Sigmoid colon (tissue), 4 donors: ENCODE measurements at regions not wholly inside any gene's neighbourhood (a gene's known extent, or its start where the extent isn't known, plus 50 kb on each side); places are given as distances from the start of the nearest gene placed in this dataset.

ENCODE experiments used
- EP300 ChIP-seq, 4 donors: sonication (generic); formaldehyde crosslinking; IDR thresholded peaks; one replicate each; pipeline ENCODE4 v1.6.1; 2017; ENCODE audit warnings: antibody characterized with exemption in 4 of 4
- POLR2A ChIP-seq, 2 donors: fragments of 450-650 bp; IDR thresholded peaks; one replicate each; pipeline ENCODE4 v1.6.1; 2016; ENCODE audit warnings: antibody characterized with exemption in 2 of 2, mild to moderate bottlenecking in 2 of 2, moderate library complexity in 2 of 2
- TF ChIP-seq, protein P1 (sequence below), 4 experiments: fragments of 450-650 bp in 3 of 4; fragments of 200-600 bp in 1 of 4; IDR thresholded peaks; one replicate each; pipeline ENCODE4 v1.5.1; 2016 to 2019; ENCODE audit warnings: antibody characterized with exemption in 4 of 4, mild to moderate bottlenecking in 3 of 4, moderate library complexity in 2 of 4

DNA sequence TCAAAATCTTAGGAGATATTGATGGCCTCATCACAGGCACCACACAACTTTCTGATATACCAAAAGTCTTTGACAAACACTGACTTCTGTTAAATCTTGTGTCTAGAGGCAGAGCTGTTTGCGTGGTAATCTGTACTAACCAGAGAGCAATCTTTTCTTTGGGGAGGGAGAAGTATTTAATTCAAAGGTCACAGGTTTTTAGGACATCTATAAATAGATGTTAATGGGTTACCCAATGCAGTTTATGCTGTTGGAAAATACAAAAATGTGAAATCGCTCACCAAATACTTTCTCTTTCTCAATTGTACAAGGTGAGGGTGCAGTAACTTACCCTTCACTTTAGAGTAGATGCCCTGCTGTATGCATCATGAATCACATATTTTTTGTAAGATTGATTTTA lies 510.5 kb downstream of the NSUN3 start:
- TF ChIP-seq, protein P1, sequence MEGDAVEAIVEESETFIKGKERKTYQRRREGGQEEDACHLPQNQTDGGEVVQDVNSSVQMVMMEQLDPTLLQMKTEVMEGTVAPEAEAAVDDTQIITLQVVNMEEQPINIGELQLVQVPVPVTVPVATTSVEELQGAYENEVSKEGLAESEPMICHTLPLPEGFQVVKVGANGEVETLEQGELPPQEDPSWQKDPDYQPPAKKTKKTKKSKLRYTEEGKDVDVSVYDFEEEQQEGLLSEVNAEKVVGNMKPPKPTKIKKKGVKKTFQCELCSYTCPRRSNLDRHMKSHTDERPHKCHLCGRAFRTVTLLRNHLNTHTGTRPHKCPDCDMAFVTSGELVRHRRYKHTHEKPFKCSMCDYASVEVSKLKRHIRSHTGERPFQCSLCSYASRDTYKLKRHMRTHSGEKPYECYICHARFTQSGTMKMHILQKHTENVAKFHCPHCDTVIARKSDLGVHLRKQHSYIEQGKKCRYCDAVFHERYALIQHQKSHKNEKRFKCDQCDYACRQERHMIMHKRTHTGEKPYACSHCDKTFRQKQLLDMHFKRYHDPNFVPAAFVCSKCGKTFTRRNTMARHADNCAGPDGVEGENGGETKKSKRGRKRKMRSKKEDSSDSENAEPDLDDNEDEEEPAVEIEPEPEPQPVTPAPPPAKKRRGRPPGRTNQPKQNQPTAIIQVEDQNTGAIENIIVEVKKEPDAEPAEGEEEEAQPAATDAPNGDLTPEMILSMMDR (IDR thresholded peaks at IDR 0.05), result no peak
- TF ChIP-seq POLR2A (IDR thresholded peaks at IDR 0.05) (no peak), EP300 (IDR thresholded peaks at IDR 0.05) (no peak)
